Astrocyte of the spinal cord (primary cell): ENCODE measurements at regions not wholly inside any gene's neighbourhood (a gene's known extent, or its start where the extent isn't known, plus 50 kb on each side); places are given as distances from the start of the nearest gene placed in this dataset.

Experiments
- DNase-seq: peaks from one replicate; pipeline ENCODE4 v3.0.0; 2011; ENCODE audit warnings: low read depth, low spot score
- H3K4me3 ChIP-seq: 2 replicates; pipeline ENCODE4 v1.5.1; 2011; ENCODE audit warnings: low read depth, mild to moderate bottlenecking, low read length, moderate library complexity
- in situ Hi-C: cut with HindIII; loops from 2 replicates; pipeline ENCODE4 v1.10.0; 2017; ENCODE audit warnings: low sequenced_read_pairs
- TF ChIP-seq, protein P1 (sequence below): IDR thresholded peaks from 2 replicates; pipeline ENCODE4 v1.5.1; 2012; ENCODE audit warnings: low read depth, mild to moderate bottlenecking, low read length, inconsistent platforms

DNA sequence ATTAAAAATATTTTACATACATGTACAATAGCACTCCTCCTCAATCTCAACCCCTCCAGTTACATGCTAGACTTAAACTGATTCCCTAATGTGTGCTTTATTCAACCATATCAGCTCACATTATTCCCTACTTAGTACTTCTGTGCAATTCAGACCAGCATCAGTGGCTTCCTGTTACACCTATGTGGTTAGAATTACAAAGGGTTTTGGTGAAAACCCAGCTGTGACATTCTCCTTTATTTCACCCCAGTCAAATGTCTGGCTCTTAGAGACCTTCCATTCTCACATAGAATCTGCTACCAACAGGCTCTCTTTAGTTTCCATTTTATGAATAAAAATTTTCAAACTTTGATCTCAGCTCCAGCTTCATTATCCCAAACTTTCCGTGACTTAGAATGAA is 85.2 kb upstream of the SLC7A11 start:
- TF ChIP-seq, protein P1, sequence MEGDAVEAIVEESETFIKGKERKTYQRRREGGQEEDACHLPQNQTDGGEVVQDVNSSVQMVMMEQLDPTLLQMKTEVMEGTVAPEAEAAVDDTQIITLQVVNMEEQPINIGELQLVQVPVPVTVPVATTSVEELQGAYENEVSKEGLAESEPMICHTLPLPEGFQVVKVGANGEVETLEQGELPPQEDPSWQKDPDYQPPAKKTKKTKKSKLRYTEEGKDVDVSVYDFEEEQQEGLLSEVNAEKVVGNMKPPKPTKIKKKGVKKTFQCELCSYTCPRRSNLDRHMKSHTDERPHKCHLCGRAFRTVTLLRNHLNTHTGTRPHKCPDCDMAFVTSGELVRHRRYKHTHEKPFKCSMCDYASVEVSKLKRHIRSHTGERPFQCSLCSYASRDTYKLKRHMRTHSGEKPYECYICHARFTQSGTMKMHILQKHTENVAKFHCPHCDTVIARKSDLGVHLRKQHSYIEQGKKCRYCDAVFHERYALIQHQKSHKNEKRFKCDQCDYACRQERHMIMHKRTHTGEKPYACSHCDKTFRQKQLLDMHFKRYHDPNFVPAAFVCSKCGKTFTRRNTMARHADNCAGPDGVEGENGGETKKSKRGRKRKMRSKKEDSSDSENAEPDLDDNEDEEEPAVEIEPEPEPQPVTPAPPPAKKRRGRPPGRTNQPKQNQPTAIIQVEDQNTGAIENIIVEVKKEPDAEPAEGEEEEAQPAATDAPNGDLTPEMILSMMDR: no peak
- H3K4me3 ChIP-seq: no peak overlapping the region
- no peak for DNase-seq
- in situ Hi-C loops: no loop called here

DNA sequence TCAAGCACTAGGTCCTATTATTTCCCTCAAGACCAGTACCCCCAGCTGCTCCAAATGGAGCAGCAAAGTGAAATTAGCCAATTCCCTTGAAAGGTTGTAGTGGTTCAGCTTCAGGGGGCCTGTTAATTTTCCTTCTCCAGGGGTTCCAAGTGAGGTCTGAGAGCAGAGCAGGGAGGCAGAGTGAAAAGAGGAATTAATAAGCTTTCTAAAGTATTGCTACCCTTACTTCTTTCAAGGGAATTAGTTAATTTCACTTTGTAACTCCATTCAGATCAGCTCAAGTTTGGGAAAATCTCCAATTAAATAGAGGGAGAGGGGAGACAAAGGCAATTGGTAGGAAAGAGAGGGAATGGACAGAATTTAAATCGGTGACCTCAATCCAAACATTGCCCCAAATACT is 78.7 kb upstream of the SLC7A11 start:
- TF ChIP-seq, protein P1: no peak
- in situ Hi-C loops: no loop called here
- DNase-seq: no peak
- H3K4me3 ChIP-seq: no peak overlapping the region

DNA sequence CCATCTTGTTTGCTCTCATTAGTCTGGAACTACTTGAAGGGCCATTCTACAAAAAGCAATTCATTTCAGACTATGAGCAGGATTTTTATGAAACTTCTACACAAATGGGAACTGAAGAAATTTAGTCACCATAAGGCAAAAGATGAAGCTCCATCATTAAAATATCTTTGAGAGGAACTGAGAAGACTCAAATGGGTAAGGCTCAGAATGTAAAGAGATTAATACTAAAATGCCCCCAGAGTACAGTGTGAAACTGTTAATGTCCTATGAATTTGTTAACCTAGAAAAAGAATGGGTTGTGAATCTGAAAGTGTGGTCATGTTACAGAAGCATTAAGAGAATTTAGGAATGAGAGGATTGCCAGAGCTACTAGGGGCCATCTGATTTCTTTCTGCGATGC is 77.9 kb upstream of the SLC7A11 start:
- in situ Hi-C loops: no loop called here
- H3K4me3 ChIP-seq: no peak overlapping the region
- TF ChIP-seq, protein P1: no peak
- no peak for DNase-seq

DNA sequence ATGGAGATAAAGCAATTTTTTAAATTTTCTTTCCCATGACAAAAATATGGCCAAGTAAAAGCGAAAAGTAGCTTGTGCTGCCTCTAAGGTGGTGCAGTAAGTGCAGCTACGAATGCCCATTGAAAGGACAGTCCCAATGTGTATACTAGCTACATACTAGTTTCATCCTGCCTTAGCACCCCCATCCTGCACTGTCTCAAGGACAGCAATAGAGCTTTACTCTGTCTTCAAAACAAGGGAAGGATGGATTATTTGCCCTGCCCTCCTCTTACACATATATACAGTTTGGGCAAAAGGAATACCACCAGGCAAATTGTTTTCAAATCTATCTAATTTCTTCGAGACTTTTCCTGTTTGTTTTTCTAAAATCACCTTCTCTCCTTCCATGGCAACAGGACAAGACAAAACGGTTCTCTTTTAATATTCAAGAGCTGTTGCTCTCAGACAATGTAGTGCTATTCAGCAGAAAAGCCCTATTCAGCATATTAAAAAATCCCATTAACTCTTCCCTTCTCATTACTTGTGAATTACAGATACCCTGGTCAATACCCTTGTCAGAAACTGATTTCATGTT is 75.1 kb upstream of the SLC7A11 start:
- no peak overlapping the region for H3K4me3 ChIP-seq
- in situ Hi-C loops: no loop called here
- TF ChIP-seq, protein P1: no peak
- DNase-seq: no peak

DNA sequence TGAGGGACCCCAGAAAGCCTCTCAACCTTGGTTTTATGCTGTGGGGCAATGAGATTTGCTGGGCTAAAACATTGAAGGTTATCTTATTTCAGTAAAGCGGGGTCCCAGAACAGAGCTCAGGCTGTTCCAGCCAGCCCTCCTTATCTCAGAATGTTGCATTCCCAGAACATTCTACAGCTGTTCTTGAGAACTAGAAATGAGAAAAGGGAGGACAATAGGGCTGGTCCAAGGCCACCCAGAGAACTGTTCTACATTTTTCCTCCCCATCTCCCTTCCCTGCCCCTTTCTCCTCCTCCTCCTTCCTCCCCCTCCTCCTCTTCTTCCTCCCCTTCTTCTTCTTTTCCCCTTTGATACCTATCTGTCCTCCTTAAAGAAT is 70.4 kb upstream of the SLC7A11 start:
- in situ Hi-C loops: no loop called here
- DNase-seq: no peak
- no peak overlapping the region for H3K4me3 ChIP-seq

DNA sequence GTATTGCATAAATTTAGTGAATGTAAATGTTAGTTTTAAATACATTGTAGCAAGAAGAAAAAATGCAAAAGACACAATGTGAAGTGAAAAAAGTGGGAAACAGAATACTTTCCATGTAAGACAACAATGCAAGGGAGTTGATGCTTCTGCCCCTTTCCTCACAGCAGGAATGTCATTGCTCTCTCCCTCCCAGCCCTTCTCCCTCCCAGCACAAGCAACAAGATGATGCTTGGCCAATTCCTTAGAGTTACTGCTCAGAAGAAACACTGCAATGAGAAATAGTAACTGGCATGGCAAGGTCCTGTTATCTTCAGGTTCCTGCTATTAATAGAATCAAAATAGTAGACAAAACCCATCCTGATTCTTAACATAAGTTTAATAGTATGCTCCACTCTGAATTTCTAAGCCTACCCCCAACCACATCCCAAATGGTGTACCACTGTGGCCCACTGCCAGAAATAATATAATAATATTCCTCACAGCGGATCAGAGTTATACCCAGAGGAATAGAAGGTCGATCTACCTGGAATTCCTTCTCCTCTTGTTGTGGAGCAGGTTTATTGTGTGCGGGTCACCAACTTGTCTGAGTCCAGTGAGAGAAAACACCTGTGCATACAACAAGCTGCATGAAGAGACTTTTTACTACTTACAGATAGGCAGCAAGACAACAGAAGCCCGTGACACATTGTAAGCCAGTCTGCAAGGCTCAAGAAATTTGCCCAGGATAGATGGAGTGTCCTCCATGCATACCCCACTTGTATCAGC is 69.8 kb upstream of the SLC7A11 start:
- TF ChIP-seq, protein P1: no peak
- in situ Hi-C loops: no loop called here
- no peak for DNase-seq

More for the DNA sequence above, 70.4 kb upstream of the SLC7A11 start:
- TF ChIP-seq, protein P1: no peak

More for the DNA sequence above, 69.8 kb upstream of the SLC7A11 start:
- no peak overlapping the region for H3K4me3 ChIP-seq
